HepG2 (cell line): ENCODE measurements at regions not wholly inside any gene's neighbourhood (a gene's known extent, or its start where the extent isn't known, plus 50 kb on each side); places are given as distances from the start of the nearest gene placed in this dataset.
A peak's percentile ranks its signal among the peaks of the same experiment; 100 is the strongest.

Source experiments
- ATF1 ChIP-seq: IDR thresholded peaks from 2 replicates; pipeline ENCODE4 v1.6.1; 2016; ENCODE audit warnings: mild to moderate bottlenecking, control low read depth
- HMG20B ChIP-seq: conservative IDR thresholded peaks from 2 replicates; pipeline ENCODE4 v1.6.1; 2016; ENCODE audit warnings: missing genetic modification reagents, missing compliant biosample characterization
- KDM6A ChIP-seq: IDR thresholded peaks from 2 replicates; pipeline ENCODE4 v1.6.1; 2016; ENCODE audit warnings: low read depth
- LCORL ChIP-seq, 2 experiments: fragments of 450-650 bp in 1 of 2; sonication (generic) in 1 of 2; formaldehyde crosslinking in 1 of 2; IDR thresholded peaks; 2 replicates each; pipeline versions ENCODE4 v1.5.0 to v1.6.1; 2017 to 2020; ENCODE audit warnings: antibody characterized with exemption in 1 of 2, missing genetic modification reagents in 1 of 2
- MAZ ChIP-seq, 2 experiments: sonication (generic) in 1 of 2; formaldehyde crosslinking in 1 of 2; IDR thresholded peaks; 2 replicates each; pipeline versions ENCODE4 v1.5.0 to v1.6.1; 2012 to 2020; ENCODE audit warnings: low read depth in 2 of 2, mild to moderate bottlenecking in 2 of 2, borderline replicate concordance in 1 of 2, improper control_type of control experiment in 1 of 2, low read length in 1 of 2, missing genetic modification reagents in 1 of 2, moderate library complexity in 1 of 2
- MBD4 ChIP-seq: IDR thresholded peaks from 2 replicates; pipeline ENCODE4 v1.6.1; 2012; ENCODE audit warnings: low read length, inconsistent platforms, borderline replicate concordance
- NCOR1 ChIP-seq: fragments of 200-600 bp; sonication (generic); IDR thresholded peaks from 2 replicates; pipeline ENCODE4 v1.7.0; 2017; ENCODE audit warnings: antibody characterized with exemption, low read length, borderline replicate concordance
- RERE ChIP-seq: IDR thresholded peaks from 2 replicates; pipeline ENCODE4 v1.6.1; 2016; ENCODE audit warnings: low read depth, missing genetic modification reagents, missing compliant biosample characterization
- ZBTB26 ChIP-seq: IDR thresholded peaks from 2 replicates; pipeline ENCODE4 v1.6.1; 2016; ENCODE audit warnings: missing compliant biosample characterization, missing genetic modification reagents, borderline replicate concordance
- ZBTB44 ChIP-seq: sonication (generic); formaldehyde crosslinking; IDR thresholded peaks from 2 replicates; pipeline ENCODE4 v1.4.0; 2020; ENCODE audit warnings: missing genetic modification reagents
- ZFP36 ChIP-seq: fragments of 150-350 bp; IDR thresholded peaks from 2 replicates; pipeline ENCODE4 v1.6.1; 2018; ENCODE audit warnings: borderline replicate concordance, low read length, low read depth; ENCODE audit not compliant: partially characterized antibody
- ZMYM4 ChIP-seq: sonication (generic); formaldehyde crosslinking; IDR thresholded peaks from 2 replicates; pipeline ENCODE4 v1.8.1; 2023; ENCODE audit warnings: mild to moderate bottlenecking, missing genetic modification reagents
- ZNF414 ChIP-seq: sonication (generic); formaldehyde crosslinking; IDR thresholded peaks from 2 replicates; pipeline ENCODE4 v1.5.0; 2020; ENCODE audit warnings: missing genetic modification reagents
- ZNF431 ChIP-seq: sonication (generic); formaldehyde crosslinking; IDR thresholded peaks from 2 replicates; pipeline ENCODE4 v1.9.0; 2022; ENCODE audit warnings: missing genetic modification reagents, low read depth, mild to moderate bottlenecking, borderline replicate concordance
- ZNF556 ChIP-seq: sonication (generic); formaldehyde crosslinking; IDR thresholded peaks from 2 replicates; pipeline ENCODE4 v1.4.0; 2020; ENCODE audit warnings: mild to moderate bottlenecking, missing genetic modification reagents, borderline replicate concordance
- ZNF563 ChIP-seq: sonication (generic); formaldehyde crosslinking; IDR thresholded peaks from 2 replicates; pipeline ENCODE4 v1.8.0; 2022; ENCODE audit warnings: mild to moderate bottlenecking, moderate library complexity, missing genetic modification reagents
- ZNF629 ChIP-seq: sonication (generic); formaldehyde crosslinking; conservative IDR thresholded peaks from 2 replicates; pipeline ENCODE4 v1.5.0; 2020; ENCODE audit warnings: missing genetic modification reagents
- ZNF772 ChIP-seq: sonication (generic); formaldehyde crosslinking; IDR thresholded peaks from 2 replicates; pipeline ENCODE4 v1.5.0; 2020; ENCODE audit warnings: mild to moderate bottlenecking, missing genetic modification reagents
- ZNF816 ChIP-seq: sonication (generic); formaldehyde crosslinking; IDR thresholded peaks from 2 replicates; pipeline ENCODE4 v1.8.0; 2022; ENCODE audit warnings: missing genetic modification reagents, mild to moderate bottlenecking, borderline replicate concordance

GRCh38 chr5:93246090-93246855 is 334.7 kb downstream of the NR2F1-AS1 start (continued):
- peak; percentile 70 for TF ChIP-seq ZNF414 (CRISPR knock-in tag)
- TF ChIP-seq ZMYM4 (CRISPR knock-in tag): peak; percentile 99
- peak; percentile 99 for TF ChIP-seq LCORL (IDR thresholded peaks at IDR 0.05)
- peak; percentile 98 for TF ChIP-seq LCORL (CRISPR knock-in tag; IDR thresholded peaks at IDR 0.05)
- no peak for TF ChIP-seq ZNF563
- peak; percentile 93 for TF ChIP-seq KDM6A (CRISPR knock-in tag)
- TF ChIP-seq HMG20B (CRISPR knock-in tag): peak; percentile 95
- 0 out of 2 replicates have a peak, but pooled peaks have one; percentile 81 for TF ChIP-seq MBD4
- TF ChIP-seq RERE (CRISPR knock-in tag): peak; percentile 98
- peak; percentile 45; the same call in 1 of the 2 replicates for TF ChIP-seq ZNF629 (CRISPR knock-in tag)
- TF ChIP-seq ZNF431 (CRISPR knock-in tag): peak; percentile 92; the same call in 1 of the 2 replicates
- TF ChIP-seq NCOR1: peak; percentile 90; the same call in 1 of the 2 replicates
- peak; percentile 89; the same call in 1 of the 2 replicates for TF ChIP-seq ZNF556 (CRISPR knock-in tag)
- TF ChIP-seq ZBTB44: no peak
- peak; percentile 82 for TF ChIP-seq MAZ (IDR thresholded peaks at IDR 0.05; ENCODE audit: borderline replicate concordance, low read depth, low read length)
- TF ChIP-seq MAZ (CRISPR knock-in tag; IDR thresholded peaks at IDR 0.05; ENCODE audit: low read depth): no peak
- peak; percentile 98; the same call in 1 of the 2 replicates for TF ChIP-seq ZNF816
- peak; percentile 29 for TF ChIP-seq ZFP36
- TF ChIP-seq ATF1: peak; percentile 65
- TF ChIP-seq ZNF772 (CRISPR knock-in tag): 0 out of 2 replicates have a peak, but pooled peaks have one; percentile 17
- TF ChIP-seq ZBTB26: 0 out of 2 replicates have a peak, but pooled peaks have one; percentile 68
